RWPE1 (cell line): ENCODE measurements at regions not wholly inside any gene's neighbourhood (a gene's known extent, or its start where the extent isn't known, plus 50 kb on each side); places are given as distances from the start of the nearest gene placed in this dataset.
"Not testable (repeated sequence)": the region's sequence is repeated elsewhere in the genome, so short reads cannot be mapped to it uniquely, and the experiment has no call there.

Experiments used
- CTCF ChIA-PET: fragments of 350-600 bp; sonication (Branson Sonifier 250); formaldehyde crosslinking; extraction: SDS; loops from one replicate; lab custom pipeline; 2021; lab: Yijun Ruan, JAX
- POLR2A ChIA-PET: fragments of 400-600 bp; formaldehyde crosslinking; extraction: SDS; loops from one replicate; lab custom pipeline; 2020; ENCODE audit warnings: antibody characterized with exemption; ENCODE audit not compliant: low non-redundant PET; lab: Yijun Ruan, JAX
- DNase-seq: peaks from one replicate; pipeline ENCODE4 v3.0.0; 2012; ENCODE audit warnings: low spot score
- H3K27ac ChIP-seq: fragments of 450-650 bp; 2 replicates; pipeline ENCODE4 v1.5.1; 2017
- CTCF ChIP-seq: fragments of 450-650 bp; conservative IDR thresholded peaks from 2 replicates; pipeline ENCODE4 v1.5.1; 2017; ENCODE audit warnings: low read depth, mild to moderate bottlenecking

- DNase-seq = no peak
- no peak for TF ChIP-seq CTCF
- ChIA-PET POLR2A (no interaction called here), CTCF (no interaction called here)
- no peak overlapping the region for H3K27ac ChIP-seq
Measured at GRCh38 chr7:116403265-116403664, 96.3 kb upstream of the CAV2 start.

DNA sequence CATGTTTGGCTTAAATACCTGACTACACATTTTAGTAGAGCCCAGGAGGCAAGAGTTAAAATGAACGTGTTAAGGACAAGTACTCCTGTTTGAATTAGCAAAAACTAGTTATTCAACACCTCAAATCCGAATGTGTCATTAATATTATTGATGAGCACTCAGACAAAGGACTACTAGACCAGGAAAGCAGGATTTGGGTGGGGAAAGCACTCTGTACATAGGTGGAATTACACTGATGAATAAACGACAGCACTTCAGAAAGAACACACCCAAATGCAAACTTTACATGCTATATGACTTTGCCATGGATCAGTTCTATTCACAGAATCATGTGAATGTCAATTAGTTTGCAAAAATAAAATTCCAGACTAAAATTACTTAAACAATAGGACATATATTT lies 95.1 kb upstream of the CAV2 start:
- ChIA-PET POLR2A (no interaction called here), CTCF (no interaction called here)
- TF ChIP-seq CTCF = no peak
- no peak overlapping the region for H3K27ac ChIP-seq
- DNase-seq = no peak

DNA sequence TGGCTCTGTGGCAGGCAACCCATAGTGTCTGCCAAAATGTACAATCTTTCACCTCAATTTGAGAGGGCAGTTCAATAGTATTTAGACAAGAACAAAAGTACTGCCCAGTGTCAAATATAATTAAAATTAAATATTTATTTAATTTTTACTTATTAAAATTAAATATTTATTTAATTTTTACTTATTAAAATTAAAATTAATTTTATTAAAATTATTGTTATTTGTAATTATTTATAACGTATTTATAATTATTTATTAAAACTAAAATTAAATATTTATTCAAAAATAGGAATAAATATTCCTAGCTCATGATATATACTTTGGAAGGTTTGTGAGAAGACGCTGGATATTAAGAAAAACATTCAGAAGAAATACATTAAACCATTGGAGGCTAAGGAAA lies 93.7 kb upstream of the CAV2 start:
- no peak overlapping the region for H3K27ac ChIP-seq
- CTCF ChIA-PET = no interaction called here
- POLR2A ChIA-PET = no interaction called here
- no peak for TF ChIP-seq CTCF
- no peak for DNase-seq

GRCh38 chr7:116407165-116407564 lies 92.4 kb upstream of the CAV2 start:
- ChIA-PET POLR2A (no interaction called here), CTCF (no interaction called here)
- H3K27ac ChIP-seq = no peak overlapping the region
- no peak for TF ChIP-seq CTCF
- no peak for DNase-seq

- TF ChIP-seq CTCF = no peak
- no peak for DNase-seq
- ChIA-PET POLR2A (no interaction called here), CTCF (no interaction called here)
- H3K27ac ChIP-seq = no peak overlapping the region
Measured at GRCh38 chr7:116408166-116408565, 91.4 kb upstream of the CAV2 start.

GRCh38 chr7:116408831-116409453 lies 90.6 kb upstream of the CAV2 start:
- H3K27ac ChIP-seq = peak overlapping the region; percentile 56
- CTCF ChIA-PET, POLR2A ChIA-PET, DNase-seq: not testable (repeated sequence)

GRCh38 chr7:116410694-116411093 lies 88.8 kb upstream of the CAV2 start:
- POLR2A ChIA-PET, CTCF ChIA-PET, H3K27ac ChIP-seq, DNase-seq: not testable (repeated sequence)
